HEK293 (cell line): ENCODE measurements at regions not wholly inside any gene's neighbourhood (a gene's known extent, or its start where the extent isn't known, plus 50 kb on each side); places are given as distances from the start of the nearest gene placed in this dataset.

Experiments
- CTCF ChIA-PET: fragments of 350-600 bp; formaldehyde crosslinking; extraction: SDS; loops from one replicate; lab custom pipeline; 2021; ENCODE audit warnings: antibody characterized with exemption; lab: Yijun Ruan, JAX
- POLR2A ChIA-PET: fragments of 300-600 bp; formaldehyde crosslinking; extraction: SDS; loops from one replicate; lab custom pipeline; 2020; ENCODE audit warnings: antibody characterized with exemption, inconsistent platforms; lab: Yijun Ruan, JAX
- H3K27ac ChIP-seq: fragments of 200-500 bp; sonication (Bioruptor generic); 2 replicates; pipeline ENCODE4 v1.5.1; 2014; ENCODE audit warnings: low read depth, low read length, control low read depth, inconsistent platforms; ENCODE audit errors: extremely low read depth
- H3K36me3 ChIP-seq, 2 experiments: fragments of 200-500 bp in 1 of 2; sonication (Bioruptor generic) in 1 of 2; 1 replicate in 1 of 2; 2 replicates in 1 of 2; pipeline ENCODE4 v1.5.1; 2014 to 2017; ENCODE audit warnings: inconsistent platforms in 2 of 2, low read length in 2 of 2; ENCODE audit not compliant: control insufficient read depth in 2 of 2, insufficient read depth in 1 of 2
- H3K4me1 ChIP-seq: fragments of 200-500 bp; sonication (Bioruptor generic); 2 replicates; pipeline ENCODE4 v1.5.1; 2014; ENCODE audit warnings: mild to moderate bottlenecking, low read length, inconsistent platforms; ENCODE audit not compliant: control insufficient read depth, insufficient read depth
- H3K4me3 ChIP-seq: 2 replicates; pipeline ENCODE4 v1.5.1; 2011; ENCODE audit warnings: low read depth, mild to moderate bottlenecking, control low read depth, low read length, moderate library complexity
- H3K9me3 ChIP-seq: fragments of 200-500 bp; sonication (Bioruptor generic); 2 replicates; pipeline ENCODE4 v1.5.1; 2014; ENCODE audit warnings: low read depth, low read length, inconsistent platforms; ENCODE audit not compliant: control insufficient read depth, insufficient read depth
- GFI1B ChIP-seq: fragments of 450-650 bp; formaldehyde crosslinking; IDR thresholded peaks from 2 replicates; pipeline ENCODE4 v1.5.1; 2016; ENCODE audit warnings: missing biosample characterization, missing genetic modification characterization
- KLF16 ChIP-seq: fragments of 450-650 bp; formaldehyde crosslinking; IDR thresholded peaks from 2 replicates; pipeline ENCODE4 v1.5.1; 2017; ENCODE audit warnings: missing biosample characterization, missing genetic modification characterization
- PRDM1 ChIP-seq: fragments of 450-650 bp; formaldehyde crosslinking; IDR thresholded peaks from 2 replicates; pipeline ENCODE4; 2016; ENCODE audit warnings: missing biosample characterization, missing genetic modification characterization
- RBAK ChIP-seq: fragments of 450-650 bp; formaldehyde crosslinking; IDR thresholded peaks from 2 replicates; pipeline ENCODE4 v1.5.1; 2016; ENCODE audit warnings: missing biosample characterization, missing genetic modification characterization
- SP2 ChIP-seq: fragments of 450-650 bp; formaldehyde crosslinking; IDR thresholded peaks from 2 replicates; pipeline ENCODE4 v1.5.1; 2016; ENCODE audit warnings: missing biosample characterization, missing genetic modification characterization
- SP7 ChIP-seq: fragments of 450-650 bp; formaldehyde crosslinking; IDR thresholded peaks from 2 replicates; pipeline ENCODE4 v1.5.1; 2016; ENCODE audit warnings: missing biosample characterization, missing genetic modification characterization
- TRIM28 ChIP-seq: IDR thresholded peaks from 2 replicates; pipeline ENCODE4 v1.6.1; 2011; ENCODE audit warnings: low read length, control low read depth, borderline replicate concordance
- ZBTB8A ChIP-seq: fragments of 450-650 bp; formaldehyde crosslinking; IDR thresholded peaks from 2 replicates; pipeline ENCODE4 v1.5.1; 2016; ENCODE audit warnings: missing biosample characterization, missing genetic modification characterization
- ZEB2 ChIP-seq: fragments of 450-650 bp; formaldehyde crosslinking; IDR thresholded peaks from 2 replicates; pipeline ENCODE4 v1.5.1; 2016; ENCODE audit warnings: missing biosample characterization, missing genetic modification characterization
- ZNF223 ChIP-seq: fragments of 450-650 bp; formaldehyde crosslinking; IDR thresholded peaks from 2 replicates; pipeline ENCODE4 v1.5.1; 2016; ENCODE audit warnings: missing biosample characterization, missing genetic modification characterization
- ZNF274 ChIP-seq, 2 experiments: fragments of 200-500 bp in 1 of 2; fragments of 450-650 bp in 1 of 2; sonication (Bioruptor generic) in 1 of 2; formaldehyde crosslinking in 1 of 2; IDR thresholded peaks; 2 replicates each; pipeline versions ENCODE4 v1.5.1 to v1.6.1; 2014 to 2016; ENCODE audit warnings: borderline replicate concordance in 1 of 2, inconsistent platforms in 1 of 2, low read length in 1 of 2, missing biosample characterization in 1 of 2, missing genetic modification characterization in 1 of 2
- ZNF473 ChIP-seq: fragments of 450-650 bp; formaldehyde crosslinking; IDR thresholded peaks from 2 replicates; pipeline ENCODE4 v1.5.1; 2017; ENCODE audit warnings: missing biosample characterization, missing genetic modification characterization
- ZNF623 ChIP-seq: fragments of 450-650 bp; formaldehyde crosslinking; IDR thresholded peaks from 2 replicates; pipeline ENCODE4 v1.5.1; 2016; ENCODE audit warnings: missing biosample characterization, missing genetic modification characterization
- ZNF830 ChIP-seq: fragments of 450-650 bp; IDR thresholded peaks from 2 replicates; pipeline ENCODE4 v1.5.0; 2018; ENCODE audit warnings: missing biosample characterization, missing genetic modification characterization, low read depth, mild to moderate bottlenecking, moderate library complexity
- ZSCAN30 ChIP-seq: fragments of 450-650 bp; IDR thresholded peaks from 2 replicates; pipeline ENCODE4 v1.5.1; 2018; ENCODE audit warnings: missing biosample characterization, mild to moderate bottlenecking, missing genetic modification characterization, moderate library complexity
- ZXDB ChIP-seq: fragments of 450-650 bp; formaldehyde crosslinking; IDR thresholded peaks from 2 replicates; pipeline ENCODE4 v1.5.1; 2016; ENCODE audit warnings: missing biosample characterization, missing genetic modification characterization
- TF ChIP-seq, protein P1 (sequence below): fragments of 450-650 bp; formaldehyde crosslinking; IDR thresholded peaks from 2 replicates; pipeline ENCODE4 v1.5.1; 2016; ENCODE audit warnings: missing biosample characterization, missing genetic modification characterization
- TF ChIP-seq, protein P2 (sequence below): fragments of 450-650 bp; formaldehyde crosslinking; IDR thresholded peaks from 2 replicates; pipeline ENCODE4 v1.5.1; 2016; ENCODE audit warnings: missing biosample characterization, missing genetic modification characterization

DNA sequence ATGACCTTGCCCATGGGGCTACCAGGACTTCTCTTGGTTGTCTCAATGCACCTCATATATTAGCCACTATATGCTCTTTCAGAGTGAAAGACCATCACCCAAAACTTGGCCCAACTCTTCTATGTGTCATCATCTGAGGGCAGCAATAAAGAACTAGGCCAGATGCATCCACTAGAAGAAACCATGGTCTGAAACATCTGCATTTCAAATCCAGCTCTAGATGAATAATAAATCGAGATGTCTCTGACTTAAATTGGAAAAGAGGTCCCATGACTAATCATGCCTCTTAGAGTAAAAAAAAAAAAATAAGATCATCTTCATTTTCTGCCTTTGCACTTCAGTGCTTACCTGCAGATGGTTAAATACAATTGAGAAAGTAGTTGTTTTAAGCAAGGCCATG is 397.6 kb upstream of the PITX2 start:
- Histone ChIP-seq H3K27ac (no peak overlapping the region), H3K4me3 (no peak overlapping the region), H3K4me1 (no peaks in the 10 kb centered on the region), H3K36me3 (no peaks in the 10 kb centered on the region), H3K9me3 (no peaks in the 10 kb centered on the region)
- CTCF ChIA-PET: interaction anchor here (0.6 kb wide), 1 partner anchor 1013 kb away, joined by 3 read pairs; no protein-coding TSS in a partner anchor
- POLR2A ChIA-PET: no interaction called here
- TF ChIP-seq GFI1B (tag by site-specific recombination): no peak
- no peak for TF ChIP-seq SP7 (tag by site-specific recombination)
- TF ChIP-seq ZNF223 (tag by site-specific recombination): no peak

DNA sequence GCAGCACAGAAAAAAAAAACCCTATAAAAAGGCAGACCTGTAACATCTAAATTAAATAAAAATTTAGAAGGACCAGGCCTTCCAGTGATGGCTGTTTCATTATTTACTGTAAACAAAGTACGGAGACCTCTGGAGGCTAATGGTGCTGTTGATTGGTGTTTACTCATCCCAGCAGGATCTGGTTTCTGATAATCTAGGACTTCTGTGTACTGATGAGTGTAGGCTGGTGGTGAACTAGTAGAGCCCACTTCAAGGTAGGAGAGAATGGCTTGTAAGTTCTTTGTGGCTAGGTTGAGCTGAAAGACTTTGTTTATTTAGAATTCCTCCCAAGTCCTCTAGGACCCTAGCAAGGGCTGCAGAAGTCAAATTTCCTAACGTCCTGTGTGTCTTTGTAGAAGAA is 398.1 kb upstream of the PITX2 start:
- H3K9me3 ChIP-seq: no peaks in the 10 kb centered on the region
- H3K4me1 ChIP-seq: no peaks in the 10 kb centered on the region
- CTCF ChIA-PET: interaction anchor here (0.5 to 0.6 kb wide), 2 partner anchors 620 to 1013 kb away, joined by 3 to 4 read pairs; no protein-coding TSS in a partner anchor
- no peak for TF ChIP-seq ZEB2 (tag by site-specific recombination)
- TF ChIP-seq ZNF623 (tag by site-specific recombination): no peak
- TF ChIP-seq GFI1B (tag by site-specific recombination): no peak
- H3K27ac ChIP-seq: no peak overlapping the region
- H3K36me3 ChIP-seq: no peaks in the 10 kb centered on the region
- no peak overlapping the region for H3K4me3 ChIP-seq
- POLR2A ChIA-PET: no interaction called here

DNA sequence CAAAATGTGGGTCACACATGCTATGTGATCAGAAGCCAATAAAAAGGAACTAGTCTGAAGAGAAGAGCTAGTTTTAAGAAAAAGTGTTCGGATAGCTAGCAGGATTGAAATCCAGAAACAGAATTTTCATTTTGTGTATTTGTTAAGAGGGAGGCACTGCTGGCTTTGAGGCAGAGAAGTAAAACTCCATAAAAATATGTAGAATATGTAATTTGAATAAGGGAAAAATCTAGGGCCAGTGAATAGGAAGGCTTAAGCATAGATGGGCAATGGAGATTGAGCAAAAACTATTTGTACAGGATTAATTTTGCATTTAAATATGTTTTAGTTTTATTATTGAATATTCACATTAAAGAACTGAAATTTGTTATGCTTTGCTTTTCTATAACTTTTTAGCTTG is 399.9 kb upstream of the PITX2 start:
- TF ChIP-seq TRIM28 (no peak), RBAK (tag by site-specific recombination) (no peak), PRDM1 (tag by site-specific recombination) (no peak), ZNF830 (tag by site-specific recombination) (no peak), ZSCAN30 (no peak), ZBTB8A (tag by site-specific recombination) (no peak)
- TF ChIP-seq, protein P1, sequence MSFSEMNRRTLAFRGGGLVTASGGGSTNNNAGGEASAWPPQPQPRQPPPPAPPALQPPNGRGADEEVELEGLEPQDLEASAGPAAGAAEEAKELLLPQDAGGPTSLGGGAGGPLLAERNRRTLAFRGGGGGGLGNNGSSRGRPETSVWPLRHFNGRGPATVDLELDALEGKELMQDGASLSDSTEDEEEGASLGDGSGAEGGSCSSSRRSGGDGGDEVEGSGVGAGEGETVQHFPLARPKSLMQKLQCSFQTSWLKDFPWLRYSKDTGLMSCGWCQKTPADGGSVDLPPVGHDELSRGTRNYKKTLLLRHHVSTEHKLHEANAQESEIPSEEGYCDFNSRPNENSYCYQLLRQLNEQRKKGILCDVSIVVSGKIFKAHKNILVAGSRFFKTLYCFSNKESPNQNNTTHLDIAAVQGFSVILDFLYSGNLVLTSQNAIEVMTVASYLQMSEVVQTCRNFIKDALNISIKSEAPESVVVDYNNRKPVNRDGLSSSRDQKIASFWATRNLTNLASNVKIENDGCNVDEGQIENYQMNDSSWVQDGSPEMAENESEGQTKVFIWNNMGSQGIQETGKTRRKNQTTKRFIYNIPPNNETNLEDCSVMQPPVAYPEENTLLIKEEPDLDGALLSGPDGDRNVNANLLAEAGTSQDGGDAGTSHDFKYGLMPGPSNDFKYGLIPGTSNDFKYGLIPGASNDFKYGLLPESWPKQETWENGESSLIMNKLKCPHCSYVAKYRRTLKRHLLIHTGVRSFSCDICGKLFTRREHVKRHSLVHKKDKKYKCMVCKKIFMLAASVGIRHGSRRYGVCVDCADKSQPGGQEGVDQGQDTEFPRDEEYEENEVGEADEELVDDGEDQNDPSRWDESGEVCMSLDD (tag by site-specific recombination): no peak
- TF ChIP-seq, protein P2, sequence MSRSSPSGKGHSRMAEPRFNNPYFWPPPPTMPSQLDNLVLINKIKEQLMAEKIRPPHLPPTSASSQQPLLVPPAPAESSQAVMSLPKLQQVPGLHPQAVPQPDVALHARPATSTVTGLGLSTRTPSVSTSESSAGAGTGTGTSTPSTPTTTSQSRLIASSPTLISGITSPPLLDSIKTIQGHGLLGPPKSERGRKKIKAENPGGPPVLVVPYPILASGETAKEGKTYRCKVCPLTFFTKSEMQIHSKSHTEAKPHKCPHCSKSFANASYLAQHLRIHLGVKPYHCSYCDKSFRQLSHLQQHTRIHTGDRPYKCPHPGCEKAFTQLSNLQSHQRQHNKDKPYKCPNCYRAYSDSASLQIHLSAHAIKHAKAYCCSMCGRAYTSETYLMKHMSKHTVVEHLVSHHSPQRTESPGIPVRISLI (tag by site-specific recombination): no peak
- no peak overlapping the region for H3K4me3 ChIP-seq
- H3K36me3 ChIP-seq: no peaks in the 10 kb centered on the region
- CTCF ChIA-PET: no interaction called here
- no peak overlapping the region for H3K27ac ChIP-seq
- POLR2A ChIA-PET: no interaction called here
- no peaks in the 10 kb centered on the region for H3K4me1 ChIP-seq
- no peaks in the 10 kb centered on the region for H3K9me3 ChIP-seq

DNA sequence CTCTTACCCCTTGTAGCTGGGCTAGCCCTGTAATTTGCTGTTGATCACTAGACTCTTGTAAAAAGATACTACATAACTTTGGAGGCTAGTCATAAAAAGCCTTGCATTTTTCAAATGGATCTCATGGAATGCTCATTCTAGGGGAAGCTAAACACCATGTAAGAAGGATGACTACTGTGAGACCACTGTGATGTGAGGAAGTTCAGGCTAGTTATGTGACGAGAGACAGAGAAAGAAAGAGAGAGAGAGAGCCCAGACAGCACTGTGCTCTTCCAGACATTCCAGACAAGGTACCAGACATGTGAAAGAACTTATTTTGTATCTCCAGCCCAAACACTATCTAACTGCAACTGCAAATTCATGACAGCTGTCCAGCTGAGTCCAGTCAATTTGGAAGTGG is 404.6 kb upstream of the PITX2 start:
- Histone ChIP-seq H3K4me1 (no peaks in the 10 kb centered on the region), H3K27ac (no peak overlapping the region), H3K4me3 (no peak overlapping the region), H3K36me3 (no peaks in the 10 kb centered on the region), H3K9me3 (no peaks in the 10 kb centered on the region)
- POLR2A ChIA-PET: no interaction called here
- CTCF ChIA-PET: no interaction called here
- TF ChIP-seq KLF16: no peak
- TF ChIP-seq ZXDB: no peak
- TF ChIP-seq ZNF473 (tag by site-specific recombination): no peak
- no peak for TF ChIP-seq SP2
- no peak for TF ChIP-seq ZNF274 (IDR thresholded peaks at IDR 0.05; ENCODE audit: low read length)
- TF ChIP-seq ZNF274 (tag by site-specific recombination; IDR thresholded peaks at IDR 0.05; ENCODE audit: borderline replicate concordance): no peak
